Activated CD4-positive, alpha-beta T cell treated with anti-CD3 and anti-CD28 coated beads, Interleukin-2, amount 10 ng/mL, durations not matched to agents 24 days and 14 days (primary cell): ENCODE measurements at regions not wholly inside any gene's neighbourhood (a gene's known extent, or its start where the extent isn't known, plus 50 kb on each side); places are given as distances from the start of the nearest gene placed in this dataset.

Experiments
- DNase-seq: peaks from one replicate; pipeline ENCODE4 v3.0.0; 2022
- H3K27ac Mint-ChIP-seq: one replicate; pipeline ENCODE4 v1.8.0; 2022; ENCODE audit warnings: mild to moderate bottlenecking, mixed read lengths
- H3K27me3 Mint-ChIP-seq: one replicate; pipeline ENCODE4 v1.8.0; 2022; ENCODE audit warnings: mixed read lengths
- H3K36me3 Mint-ChIP-seq: one replicate; pipeline ENCODE4 v1.8.0; 2022; ENCODE audit warnings: low read depth, mild to moderate bottlenecking, mixed read lengths
- H3K4me1 Mint-ChIP-seq: one replicate; pipeline ENCODE4 v1.8.0; 2021; ENCODE audit warnings: mixed read lengths
- H3K4me3 Mint-ChIP-seq: one replicate; pipeline ENCODE4 v1.8.0; 2022; ENCODE audit warnings: mild to moderate bottlenecking, moderate library complexity, mixed read lengths
- H3K9me3 Mint-ChIP-seq: one replicate; pipeline ENCODE4 v1.8.0; 2021; ENCODE audit warnings: mixed read lengths
- intact Hi-C: fragments of 100-400 bp; cut with micrococcal nuclease; formaldehyde crosslinking; loops from one replicate; pipeline ENCODE4 v1.15.1; 2023

DNA sequence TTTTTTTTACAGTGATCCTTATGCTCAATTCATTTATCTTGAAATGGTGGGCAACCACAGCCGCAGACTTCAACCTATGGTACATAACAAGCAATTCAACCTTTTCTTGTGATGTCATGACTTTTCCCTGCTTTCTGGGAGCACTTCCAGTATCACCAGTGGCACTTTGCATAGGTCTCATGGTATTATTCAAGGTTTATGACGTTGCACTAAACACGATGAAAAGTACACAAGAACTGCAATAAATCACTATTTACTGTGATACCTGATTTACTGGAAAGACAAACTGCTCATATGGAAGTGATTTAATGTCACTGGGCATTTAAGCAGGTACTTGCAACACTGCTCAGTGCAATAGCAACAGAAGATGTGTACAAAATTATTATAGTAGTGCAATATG, 251.7 kb upstream of the CXCL12 start:
- intact Hi-C loops, result no loop called here
- H3K36me3 Mint-ChIP-seq, result no peaks in the 10 kb centered on the region
- H3K4me3 Mint-ChIP-seq, result no peak overlapping the region
- H3K4me1 Mint-ChIP-seq, result no peaks in the 10 kb centered on the region
- H3K9me3 Mint-ChIP-seq, result no peaks in the 10 kb centered on the region
- H3K27ac Mint-ChIP-seq, result no peak overlapping the region
- H3K27me3 Mint-ChIP-seq, result no peaks in the 10 kb centered on the region
- DNase-seq, result no peak

GRCh38 chr10:44640429-44640828, 255.5 kb upstream of the CXCL12 start:
- H3K27ac Mint-ChIP-seq, result no peak overlapping the region
- H3K4me1 Mint-ChIP-seq, result no peaks in the 10 kb centered on the region
- H3K36me3 Mint-ChIP-seq, result no peaks in the 10 kb centered on the region
- intact Hi-C loops, result no loop called here
- H3K27me3 Mint-ChIP-seq, result no peaks in the 10 kb centered on the region
- H3K9me3 Mint-ChIP-seq, result no peaks in the 10 kb centered on the region
- H3K4me3 Mint-ChIP-seq, result no peak overlapping the region
- no peak for DNase-seq

DNA sequence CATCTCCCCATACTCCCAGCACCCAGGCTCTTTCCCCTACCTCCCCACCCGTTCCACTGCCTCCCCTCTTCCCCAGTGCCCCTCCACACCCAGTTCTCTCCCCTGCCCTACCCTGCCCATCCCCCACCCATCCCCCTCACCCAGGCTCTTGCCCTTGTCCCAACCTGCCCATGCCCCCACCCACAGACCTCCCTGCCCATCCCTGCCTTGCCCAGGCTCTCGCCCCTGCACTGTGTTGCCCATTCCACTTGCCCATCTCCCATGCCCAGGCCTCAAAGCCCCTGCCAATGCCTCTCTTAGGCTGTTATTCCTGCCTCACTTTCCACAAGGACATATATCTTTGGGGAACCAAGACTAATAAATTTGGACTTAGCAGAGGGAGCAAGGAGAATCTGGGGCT, 262.6 kb upstream of the CXCL12 start:
- DNase-seq, result no peak
- peaks cover 2% of the 10 kb centered on the region for H3K27me3 Mint-ChIP-seq
- intact Hi-C loops, result no loop called here
- H3K9me3 Mint-ChIP-seq, result no peaks in the 10 kb centered on the region
- no peak overlapping the region for H3K4me3 Mint-ChIP-seq
- no peak overlapping the region for H3K27ac Mint-ChIP-seq
- no peaks in the 10 kb centered on the region for H3K4me1 Mint-ChIP-seq
- H3K36me3 Mint-ChIP-seq, result no peaks in the 10 kb centered on the region

DNA sequence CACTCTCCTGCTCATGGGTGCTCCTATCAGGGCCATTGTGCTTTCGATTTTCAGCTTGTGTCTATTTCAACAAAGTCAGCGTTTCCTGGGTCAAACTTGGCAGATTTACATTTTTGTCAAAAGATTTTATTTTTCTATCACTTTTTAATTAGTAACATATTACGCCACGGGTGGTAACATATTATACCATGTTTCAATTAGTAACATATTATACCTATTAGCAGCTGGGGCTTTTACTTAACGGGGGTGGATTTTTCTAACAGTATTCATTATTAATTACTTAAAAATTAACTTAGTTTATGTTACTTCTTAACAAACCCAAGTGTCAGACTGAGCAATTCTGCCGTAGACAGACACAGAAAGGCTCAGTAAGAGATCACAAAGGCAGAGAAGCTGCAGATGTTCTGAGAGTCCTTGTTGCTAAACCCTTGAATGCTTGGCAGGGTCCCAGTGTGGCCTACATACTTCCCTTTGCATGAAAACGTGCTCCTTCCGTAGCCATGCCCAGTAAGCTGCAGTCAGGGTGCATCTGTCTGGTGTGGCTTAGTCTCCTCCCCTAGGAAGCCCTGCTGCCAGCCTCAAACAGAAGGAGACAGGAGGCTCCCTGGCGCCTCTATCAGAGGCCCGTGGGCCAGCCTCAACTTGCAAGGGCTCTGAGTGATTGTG, 263.1 kb upstream of the CXCL12 start:
- H3K36me3 Mint-ChIP-seq, result no peaks in the 10 kb centered on the region
- no peaks in the 10 kb centered on the region for H3K4me1 Mint-ChIP-seq
- no peak for DNase-seq
- no peak overlapping the region for H3K27ac Mint-ChIP-seq
- peaks cover 2% of the 10 kb centered on the region for H3K27me3 Mint-ChIP-seq
- intact Hi-C loops, result no loop called here
- no peaks in the 10 kb centered on the region for H3K9me3 Mint-ChIP-seq
- H3K4me3 Mint-ChIP-seq, result no peak overlapping the region

DNA sequence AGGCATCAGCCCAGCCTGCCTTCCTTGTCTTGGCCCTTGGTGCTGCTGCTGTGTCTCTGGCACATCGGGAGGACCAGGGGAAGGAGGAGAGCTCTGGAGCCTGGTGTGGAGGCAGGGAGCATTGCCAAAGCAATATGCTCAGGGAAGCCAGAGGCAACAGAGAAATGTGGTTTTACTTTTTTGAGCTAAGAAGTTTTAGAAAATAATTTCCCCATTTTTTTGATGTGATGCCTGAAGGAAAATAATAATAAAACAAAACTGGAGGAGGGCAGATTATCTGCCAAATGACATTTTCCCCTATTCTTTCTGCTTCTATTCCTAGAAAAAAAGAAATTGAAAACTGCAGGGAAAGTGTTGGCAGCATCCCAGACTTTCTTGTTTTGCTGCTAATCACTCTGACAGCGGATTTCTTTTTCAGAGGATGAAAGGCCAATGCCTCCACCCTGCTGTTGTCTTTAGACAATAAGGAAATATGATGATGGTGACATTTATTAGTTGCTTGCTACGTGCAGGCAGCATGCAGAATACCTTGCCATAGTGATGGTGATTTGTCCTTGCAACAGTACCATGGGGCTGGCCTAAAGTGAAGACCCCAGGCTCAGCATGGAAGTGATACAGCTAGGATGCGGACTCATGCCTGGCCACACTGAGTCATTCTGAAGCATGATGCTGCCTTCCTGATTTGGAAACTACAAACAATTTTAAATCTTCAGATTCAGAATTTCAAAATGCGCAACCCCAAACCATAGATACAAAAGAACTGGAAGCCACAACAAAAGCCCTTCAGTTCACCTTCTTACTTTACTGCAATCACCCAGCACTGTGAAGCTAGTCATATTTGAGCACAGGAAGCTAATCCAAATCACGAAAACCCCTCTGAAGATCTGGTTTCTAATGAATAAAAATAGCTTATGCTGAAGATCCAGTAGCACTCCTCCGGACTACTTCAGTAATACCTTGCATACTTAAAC, 260.2 kb upstream of the TMEM72 start:
- intact Hi-C loops, result no loop called here
- Mint-ChIP-seq H3K9me3 (no peaks in the 10 kb centered on the region), H3K36me3 (no peaks in the 10 kb centered on the region), H3K4me3 (no peak overlapping the region), H3K27ac (no peak overlapping the region), H3K27me3 (peaks cover 2% of the 10 kb centered on the region), H3K4me1 (no peaks in the 10 kb centered on the region)
- no peak for DNase-seq

DNA sequence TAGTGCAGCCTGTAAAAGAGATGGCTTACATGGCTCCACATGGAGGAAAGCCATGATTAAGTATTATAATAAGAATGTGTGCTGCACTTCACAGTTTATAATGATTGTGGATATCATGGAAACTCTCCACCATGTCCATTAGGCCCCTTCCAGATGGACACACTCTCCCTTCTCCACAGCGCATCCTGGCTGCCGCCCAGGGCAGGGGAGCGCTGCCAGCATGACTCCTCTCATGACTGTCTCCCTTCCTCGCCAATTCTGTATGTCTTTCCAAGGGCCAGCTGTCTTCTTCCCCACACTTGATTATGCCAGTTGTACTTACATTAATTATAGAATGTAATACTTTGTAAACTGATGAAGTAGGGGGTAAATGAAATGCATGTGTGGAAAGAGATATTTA, 259.3 kb upstream of the TMEM72 start:
- no peaks in the 10 kb centered on the region for H3K4me1 Mint-ChIP-seq
- H3K4me3 Mint-ChIP-seq, result no peak overlapping the region
- DNase-seq, result no peak
- intact Hi-C loops, result no loop called here
- no peaks in the 10 kb centered on the region for H3K9me3 Mint-ChIP-seq
- H3K27me3 Mint-ChIP-seq, result peaks cover 2% of the 10 kb centered on the region
- H3K27ac Mint-ChIP-seq, result no peak overlapping the region
- H3K36me3 Mint-ChIP-seq, result no peaks in the 10 kb centered on the region

- no peaks in the 10 kb centered on the region for H3K36me3 Mint-ChIP-seq
- H3K4me1 Mint-ChIP-seq, result no peaks in the 10 kb centered on the region
- no peak overlapping the region for H3K27ac Mint-ChIP-seq
- intact Hi-C loops, result no loop called here
- H3K4me3 Mint-ChIP-seq, result no peak overlapping the region
- H3K9me3 Mint-ChIP-seq, result no peaks in the 10 kb centered on the region
- H3K27me3 Mint-ChIP-seq, result peaks cover 3% of the 10 kb centered on the region
- DNase-seq, result no peak
Measured at GRCh38 chr10:44659320-44659719, 251.8 kb upstream of the TMEM72 start.

DNA sequence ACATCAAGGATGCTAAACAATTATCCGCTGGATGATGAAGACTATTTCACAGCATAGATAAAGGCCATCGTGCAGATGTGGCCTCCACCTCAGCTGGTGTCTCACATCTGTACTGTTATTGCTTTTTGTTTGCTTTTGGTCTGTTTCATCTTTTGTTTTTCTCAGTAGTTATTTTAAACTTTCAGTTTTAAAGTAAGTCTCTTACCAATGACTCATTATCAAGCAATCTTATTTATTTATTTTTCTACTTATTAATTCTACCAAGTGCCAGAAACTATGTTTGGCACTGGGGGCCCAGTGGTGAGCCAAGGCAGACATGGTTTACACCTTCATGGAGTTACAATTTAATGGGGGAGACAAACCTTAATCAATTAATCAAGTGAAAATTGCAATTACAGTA, 250.9 kb upstream of the TMEM72 start:
- H3K9me3 Mint-ChIP-seq, result no peaks in the 10 kb centered on the region
- no peak overlapping the region for H3K4me3 Mint-ChIP-seq
- intact Hi-C loops, result no loop called here
- no peak for DNase-seq
- H3K4me1 Mint-ChIP-seq, result no peaks in the 10 kb centered on the region
- no peak overlapping the region for H3K27ac Mint-ChIP-seq
- no peaks in the 10 kb centered on the region for H3K36me3 Mint-ChIP-seq
- H3K27me3 Mint-ChIP-seq, result peaks cover 3% of the 10 kb centered on the region

DNA sequence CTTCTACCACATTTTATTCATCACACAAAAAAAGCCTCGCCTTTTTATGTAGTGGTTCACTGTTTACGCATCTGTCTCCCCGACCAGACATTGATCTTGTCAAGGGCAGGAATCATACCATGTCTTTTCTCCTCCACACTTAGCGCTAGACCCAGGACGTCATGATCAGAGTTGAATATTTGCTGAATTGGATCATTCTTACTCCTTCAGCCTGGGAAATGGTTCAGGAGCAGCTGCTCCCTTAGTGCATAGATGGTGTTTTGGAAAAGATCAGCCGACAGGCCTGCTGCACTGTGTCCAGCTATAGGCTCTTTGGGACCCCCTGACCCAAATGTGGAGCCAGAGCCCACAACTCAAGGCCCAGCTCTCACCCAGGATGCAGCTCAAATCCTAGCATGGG, 249.1 kb upstream of the TMEM72 start:
- H3K27me3 Mint-ChIP-seq, result peaks cover 3% of the 10 kb centered on the region
- intact Hi-C loops, result no loop called here
- no peak overlapping the region for H3K4me3 Mint-ChIP-seq
- no peaks in the 10 kb centered on the region for H3K4me1 Mint-ChIP-seq
- no peak for DNase-seq
- H3K36me3 Mint-ChIP-seq, result no peaks in the 10 kb centered on the region
- H3K9me3 Mint-ChIP-seq, result no peaks in the 10 kb centered on the region
- H3K27ac Mint-ChIP-seq, result no peak overlapping the region

DNA sequence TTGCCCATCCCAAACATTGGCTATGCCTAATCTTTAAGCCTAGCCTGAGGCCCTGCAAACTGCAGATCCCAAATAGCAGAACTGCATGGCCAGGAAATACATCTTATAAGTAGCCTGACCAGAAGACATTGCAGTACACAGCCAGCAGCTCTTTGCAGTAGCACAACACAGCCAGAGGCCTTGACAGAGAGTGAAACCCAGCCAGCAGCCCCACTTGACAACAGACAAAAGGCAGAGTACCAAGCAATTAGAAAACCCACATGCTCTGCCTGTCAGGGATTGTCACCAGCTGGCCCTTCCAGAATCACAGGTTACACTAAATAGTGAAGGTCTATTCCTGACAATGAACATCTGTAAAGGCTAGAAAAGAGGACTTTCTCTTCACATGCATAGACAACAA, 242.8 kb upstream of the TMEM72 start:
- H3K27ac Mint-ChIP-seq, result no peak overlapping the region
- no peak for DNase-seq
- H3K4me3 Mint-ChIP-seq, result no peak overlapping the region
- no peaks in the 10 kb centered on the region for H3K9me3 Mint-ChIP-seq
- no peaks in the 10 kb centered on the region for H3K36me3 Mint-ChIP-seq
- no peaks in the 10 kb centered on the region for H3K27me3 Mint-ChIP-seq
- no peaks in the 10 kb centered on the region for H3K4me1 Mint-ChIP-seq
- intact Hi-C loops, result no loop called here

DNA sequence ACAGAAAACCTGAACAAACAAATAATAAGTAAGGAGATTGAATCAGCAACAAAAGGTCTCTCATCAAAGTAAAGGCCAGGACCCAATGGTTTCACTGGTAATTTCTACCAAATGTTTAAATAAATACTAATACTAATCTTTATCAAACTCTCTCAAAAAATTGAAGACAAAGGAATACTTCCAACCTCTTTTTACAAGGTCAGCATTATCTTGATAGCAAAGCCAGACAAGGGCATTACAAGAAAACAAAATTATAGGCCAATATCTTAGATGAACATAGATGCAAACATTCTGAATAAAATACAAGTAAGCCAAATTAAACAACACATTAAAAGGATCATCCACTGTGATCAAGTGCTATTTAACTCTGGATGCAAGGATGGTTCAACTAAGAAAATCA, 239.8 kb upstream of the TMEM72 start:
- intact Hi-C loops, result no loop called here
- peaks cover 3% of the 10 kb centered on the region for H3K27me3 Mint-ChIP-seq
- no peaks in the 10 kb centered on the region for H3K36me3 Mint-ChIP-seq
- DNase-seq, result no peak
- H3K9me3 Mint-ChIP-seq, result no peaks in the 10 kb centered on the region
- H3K4me3 Mint-ChIP-seq, result no peak overlapping the region
- no peaks in the 10 kb centered on the region for H3K4me1 Mint-ChIP-seq
- no peak overlapping the region for H3K27ac Mint-ChIP-seq

DNA sequence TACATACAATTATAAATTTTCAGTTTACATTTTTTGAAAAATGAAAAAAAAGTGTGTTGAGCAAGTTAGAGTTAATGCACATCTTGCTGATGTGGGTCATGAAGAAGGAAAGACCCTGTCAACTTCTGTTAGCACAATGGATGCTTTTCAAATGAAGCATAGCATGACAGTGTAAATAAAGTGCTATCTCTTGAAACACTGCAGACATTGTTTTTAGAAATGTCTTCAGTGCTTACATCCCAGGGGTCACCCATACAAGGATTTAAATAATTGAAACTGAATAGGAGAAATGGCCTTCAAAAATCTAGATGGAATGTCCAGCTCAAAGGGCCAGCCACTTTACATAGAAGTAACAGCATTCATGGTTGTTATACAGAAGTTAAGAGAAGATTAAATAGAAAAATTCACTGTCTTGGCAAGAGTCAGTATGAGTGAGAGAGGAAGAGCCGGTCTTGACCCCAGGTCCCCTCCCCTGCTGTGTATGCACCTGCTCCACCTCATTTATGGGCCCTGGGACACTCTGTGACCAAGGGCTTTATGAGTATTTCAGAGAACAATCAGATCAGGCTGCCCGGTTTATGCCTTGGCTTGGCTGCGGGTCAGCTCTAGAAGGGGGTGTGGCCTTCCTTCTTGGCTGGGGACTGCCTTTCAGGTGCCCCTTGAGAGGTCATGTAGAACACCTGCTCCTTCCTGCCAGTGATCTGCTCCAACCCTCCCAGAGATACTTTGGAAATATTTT, 237.7 kb upstream of the TMEM72 start:
- DNase-seq, result no peak
- H3K9me3 Mint-ChIP-seq, result no peaks in the 10 kb centered on the region
- no peak overlapping the region for H3K4me3 Mint-ChIP-seq
- no peak overlapping the region for H3K27ac Mint-ChIP-seq
- H3K27me3 Mint-ChIP-seq, result peaks cover 3% of the 10 kb centered on the region
- H3K4me1 Mint-ChIP-seq, result no peaks in the 10 kb centered on the region
- H3K36me3 Mint-ChIP-seq, result no peaks in the 10 kb centered on the region
- intact Hi-C loops, result no loop called here

GRCh38 chr10:44674536-44675386, 236.4 kb upstream of the TMEM72 start:
- no peak for DNase-seq
- H3K27me3 Mint-ChIP-seq, result peaks cover 3% of the 10 kb centered on the region
- intact Hi-C loops, result no loop called here
- H3K36me3 Mint-ChIP-seq, result no peaks in the 10 kb centered on the region
- H3K4me3 Mint-ChIP-seq, result no peak overlapping the region
- no peak overlapping the region for H3K27ac Mint-ChIP-seq
- no peaks in the 10 kb centered on the region for H3K9me3 Mint-ChIP-seq
- no peaks in the 10 kb centered on the region for H3K4me1 Mint-ChIP-seq
